T-helper 22 cell (primary cell): ENCODE measurements at regions not wholly inside any gene's neighbourhood (a gene's known extent, or its start where the extent isn't known, plus 50 kb on each side); places are given as distances from the start of the nearest gene placed in this dataset.

Source experiments
- DNase-seq: peaks from one replicate; pipeline ENCODE4 v3.0.0-alpha.2; 2020; ENCODE audit warnings: low read depth

DNA sequence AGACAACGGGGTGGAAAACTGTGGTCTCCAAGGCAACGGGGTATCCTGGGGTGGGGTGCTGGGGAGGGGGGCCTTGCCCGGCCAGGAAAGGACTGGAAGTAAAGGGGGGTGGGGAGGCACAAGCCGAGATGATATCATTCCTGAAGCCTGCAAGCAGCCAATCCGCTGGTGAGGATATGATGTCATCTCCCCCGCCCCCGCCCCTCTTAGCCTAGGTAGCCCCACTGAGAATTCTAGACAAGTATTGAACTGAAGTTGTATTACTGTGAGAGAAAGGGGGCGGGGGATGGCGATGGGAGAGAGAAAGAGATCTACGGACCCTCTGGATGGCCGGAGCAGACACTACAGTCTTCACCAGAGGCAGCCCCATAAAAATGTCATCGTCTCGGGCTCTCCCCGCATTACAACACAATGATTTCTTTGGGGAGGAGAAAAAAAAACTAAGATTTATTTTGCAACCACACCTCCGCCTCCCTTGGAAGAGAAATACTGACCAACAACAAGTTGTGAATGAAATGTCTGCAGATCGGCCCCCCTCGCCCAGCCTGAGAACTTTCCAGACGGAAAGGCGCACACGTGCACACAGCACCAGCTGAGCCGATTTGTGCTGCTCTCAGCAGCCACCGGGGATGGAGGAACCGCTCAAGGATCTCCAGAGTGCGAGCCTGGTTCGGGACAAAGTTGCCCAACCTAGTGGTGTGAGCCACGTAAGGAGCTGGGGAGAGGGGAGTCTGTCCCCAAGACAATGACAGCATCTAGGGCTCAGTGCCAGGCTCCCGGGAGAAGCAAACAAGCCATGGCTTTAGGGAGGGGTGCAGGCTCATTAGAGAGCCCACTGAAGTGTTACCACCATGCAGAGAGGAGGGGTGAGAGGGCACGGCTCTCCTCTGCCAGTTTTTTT is 222.1 kb downstream of the SOX9 start:
- DNase-seq: no peak

DNA sequence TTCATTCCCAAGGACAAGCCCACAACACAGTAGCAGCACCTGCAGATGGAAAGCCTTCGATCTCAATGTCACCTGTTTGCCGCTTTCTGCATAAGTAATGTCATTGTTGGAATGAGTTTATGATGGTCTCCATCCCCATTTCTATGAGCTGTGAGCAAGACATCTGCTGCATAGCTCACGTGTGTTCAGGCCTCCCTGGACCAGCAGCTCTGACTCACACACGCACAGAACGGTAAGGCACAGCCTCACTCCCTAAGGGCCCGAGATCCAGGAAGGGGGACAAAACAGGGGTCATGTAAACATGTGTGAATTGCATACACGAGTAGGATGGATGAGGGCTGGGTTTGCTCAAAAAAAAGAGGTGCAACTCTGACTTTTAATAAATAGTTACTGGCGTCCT is 223.1 kb downstream of the SOX9 start:
- no peak for DNase-seq

- DNase-seq: no peak
Observed at GRCh38 chr17:72344613-72345012, 223.8 kb downstream of the SOX9 start.

DNA sequence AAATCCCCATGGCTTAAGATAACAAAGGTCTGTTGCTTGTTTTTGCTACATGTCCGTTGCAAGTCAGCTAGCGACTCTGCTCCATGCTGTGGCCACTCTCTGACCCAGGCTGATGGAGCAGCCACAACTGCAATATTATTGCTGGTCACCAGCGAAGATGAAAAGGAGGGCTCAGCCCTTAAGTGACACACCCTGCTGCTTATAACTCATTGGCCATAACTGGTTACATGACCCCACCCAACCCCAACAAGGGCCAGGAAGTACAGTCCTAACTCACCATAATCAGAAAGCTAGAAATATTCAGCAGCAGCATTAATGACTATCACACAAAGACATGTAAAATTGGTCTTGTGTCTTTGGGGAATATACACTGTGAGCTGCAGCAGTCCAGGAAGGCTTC is 224.3 kb downstream of the SOX9 start:
- no peak for DNase-seq

- DNase-seq: no peak
Observed at GRCh38 chr17:72345536-72345935, 224.7 kb downstream of the SOX9 start.

DNA sequence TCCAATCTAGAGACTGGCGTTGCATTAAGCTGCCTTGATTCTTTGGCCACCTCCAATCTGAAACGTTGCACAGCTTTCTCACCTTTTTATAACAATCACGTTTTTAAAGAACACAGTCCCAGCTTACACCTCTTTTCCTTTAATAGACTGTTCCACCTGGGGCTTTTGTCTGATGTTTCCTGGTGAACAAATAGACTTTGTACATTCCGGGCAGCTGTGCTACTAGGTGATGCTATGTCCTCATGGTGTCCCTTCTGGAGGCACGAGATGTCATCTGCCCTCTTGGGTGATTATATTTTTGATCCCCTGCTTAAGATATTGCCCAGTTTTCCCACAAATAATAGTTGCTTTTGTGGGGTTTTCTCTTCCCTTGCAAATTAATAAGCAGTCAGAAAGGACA is 225.5 kb downstream of the SOX9 start:
- DNase-seq: no peak

- DNase-seq: no peak
Observed at GRCh38 chr17:72349011-72349410, 228.2 kb downstream of the SOX9 start.

DNA sequence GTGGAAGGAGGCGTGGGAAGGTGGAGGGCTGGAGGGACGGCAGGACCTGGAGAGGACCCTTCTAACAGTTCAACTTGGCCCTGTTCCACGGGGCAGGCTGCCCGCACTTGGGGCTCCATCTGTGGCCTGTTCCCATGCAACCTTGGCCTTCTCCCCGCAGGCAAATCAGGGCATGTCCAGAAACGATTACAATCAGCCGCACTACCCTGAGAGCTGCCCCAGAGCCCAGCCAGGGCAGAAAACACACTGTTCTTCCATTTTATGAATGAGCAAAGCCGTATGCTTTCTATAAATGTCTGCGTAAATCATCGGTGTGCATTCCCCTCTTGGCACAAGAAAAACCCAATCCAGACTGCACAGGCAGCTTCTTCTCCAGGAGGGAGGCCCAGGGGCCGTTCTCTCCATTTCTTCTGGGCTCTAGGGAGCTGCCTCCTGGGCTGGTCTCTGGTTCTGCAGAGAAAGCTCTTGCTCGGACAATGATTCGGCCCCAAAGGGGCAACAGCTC is 228.7 kb downstream of the SOX9 start:
- no peak for DNase-seq

DNA sequence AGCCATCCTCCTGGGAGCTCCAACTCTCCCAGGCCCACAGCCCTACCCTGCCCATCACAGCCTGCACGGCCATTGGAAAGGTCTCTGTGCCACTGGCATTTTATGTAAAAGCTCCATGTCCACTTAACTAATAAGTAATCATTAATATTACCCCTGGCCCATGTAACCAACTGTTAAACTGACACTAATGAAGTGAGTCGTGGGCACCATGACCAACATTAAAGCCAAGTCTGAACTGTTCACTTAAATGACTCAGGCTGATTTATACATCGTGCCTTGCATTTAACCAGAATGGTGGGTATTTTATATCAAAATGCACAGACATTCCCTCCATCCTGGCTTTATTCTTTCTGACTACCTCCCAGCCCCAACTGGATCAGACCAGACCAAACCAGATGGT is 229.3 kb downstream of the SOX9 start:
- no peak for DNase-seq

DNA sequence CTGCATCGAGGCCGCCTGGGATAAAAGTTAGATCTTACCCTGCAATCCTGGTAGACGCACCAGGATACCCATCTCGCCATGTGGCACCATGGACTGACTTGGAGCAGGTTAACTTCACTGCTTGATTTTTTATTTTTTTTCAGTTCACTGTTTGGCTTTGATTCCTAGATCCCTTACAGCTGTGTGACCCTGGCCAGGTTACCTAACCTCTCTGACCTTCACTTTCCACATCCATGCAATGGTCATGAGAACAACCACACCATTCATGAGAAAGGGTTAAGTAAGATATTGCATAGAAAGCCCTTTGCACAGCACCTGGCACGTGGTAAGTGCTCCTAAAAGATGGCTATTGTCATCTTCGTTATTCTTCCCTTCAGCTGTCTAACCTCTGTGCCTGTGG is 230.5 kb downstream of the SOX9 start:
- DNase-seq: no peak

DNA sequence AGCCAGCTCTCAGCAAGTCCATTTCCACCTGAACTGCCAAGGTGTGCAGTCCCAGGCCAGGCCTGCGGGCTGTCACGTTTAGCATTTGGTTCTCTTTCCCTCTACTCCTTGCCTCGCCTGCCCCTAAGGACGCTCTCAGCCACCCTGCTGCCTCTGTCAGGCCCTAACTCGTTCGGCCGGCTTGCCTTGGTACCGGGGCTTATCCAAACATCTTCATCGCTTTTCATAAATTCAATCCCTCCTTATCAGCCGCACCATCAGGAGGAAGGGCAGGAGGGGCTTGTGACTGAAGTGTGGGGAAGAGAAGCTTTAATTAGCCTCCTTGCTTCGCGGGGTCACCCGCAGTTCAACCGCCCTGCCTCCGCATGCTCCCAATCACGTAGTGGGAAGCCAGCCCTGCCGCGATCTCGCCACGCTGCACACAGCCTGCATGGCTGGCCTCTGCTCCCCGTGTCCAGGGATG is 231.1 kb downstream of the SOX9 start:
- no peak for DNase-seq

DNA sequence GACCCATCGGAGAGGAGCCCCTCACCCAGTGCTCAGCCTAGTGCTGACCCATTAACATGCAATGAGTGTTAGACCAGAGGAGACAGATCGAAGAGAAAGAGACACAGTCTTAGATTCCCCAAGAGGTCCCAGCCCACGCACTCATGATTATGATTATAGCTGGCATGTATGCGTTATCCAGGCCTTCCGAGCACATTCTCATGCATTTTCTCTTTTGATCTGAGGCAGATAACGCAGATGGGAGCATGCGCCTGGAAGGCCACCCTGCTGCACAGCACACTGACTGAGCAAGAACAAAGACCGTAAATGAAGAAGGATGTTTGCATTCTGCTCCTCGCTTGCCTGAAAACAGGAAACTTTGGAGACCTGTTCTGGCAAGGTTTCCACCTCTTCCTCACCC is 232.7 kb downstream of the SOX9 start:
- no peak for DNase-seq

GRCh38 chr17:72354071-72354470 is 233.3 kb downstream of the SOX9 start:
- no peak for DNase-seq

GRCh38 chr17:72357764-72358365 is 237.0 kb downstream of the SOX9 start:
- DNase-seq: no peak

- DNase-seq: no peak
Observed at GRCh38 chr17:72358465-72358864, 237.6 kb downstream of the SOX9 start.

DNA sequence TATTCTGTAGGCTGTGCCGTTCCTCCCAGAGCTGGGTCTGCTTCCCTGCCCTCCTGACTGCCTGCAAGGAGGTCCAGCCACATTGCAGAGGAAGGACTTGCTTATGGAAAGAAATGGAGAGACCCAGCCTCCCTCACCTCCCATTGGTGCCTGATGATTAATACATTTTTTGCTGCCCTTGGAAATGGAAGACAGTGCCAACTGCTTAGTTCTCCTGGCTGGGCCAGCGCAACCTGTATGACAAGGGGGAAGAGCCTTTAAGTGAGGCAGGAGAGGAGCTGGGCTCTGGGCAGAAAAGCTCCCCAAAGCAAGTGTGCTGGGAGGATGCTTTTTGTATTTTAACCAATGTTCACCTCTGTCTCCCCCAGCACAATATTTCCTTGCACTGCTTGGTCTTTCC is 238.5 kb downstream of the SOX9 start:
- DNase-seq: no peak

DNA sequence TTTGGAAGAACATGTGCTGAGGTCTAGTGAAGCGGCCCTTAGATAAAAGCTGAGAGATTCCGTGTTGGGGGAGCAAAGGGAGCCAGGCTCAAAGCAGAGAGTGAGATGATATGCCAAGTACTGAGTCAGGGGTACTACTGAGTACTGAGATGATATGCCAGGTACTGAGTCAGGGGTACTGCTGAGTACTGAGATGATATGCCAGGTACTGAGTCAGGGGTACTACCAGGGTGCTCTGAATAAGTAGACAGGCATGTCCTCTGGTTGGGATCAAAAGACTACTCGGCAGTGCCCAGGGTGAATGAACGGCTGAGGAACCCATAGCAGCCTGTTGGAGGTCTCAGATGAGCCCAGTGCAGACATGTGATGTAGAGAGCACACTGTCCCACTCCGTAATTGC is 239.0 kb downstream of the SOX9 start:
- DNase-seq: no peak

DNA sequence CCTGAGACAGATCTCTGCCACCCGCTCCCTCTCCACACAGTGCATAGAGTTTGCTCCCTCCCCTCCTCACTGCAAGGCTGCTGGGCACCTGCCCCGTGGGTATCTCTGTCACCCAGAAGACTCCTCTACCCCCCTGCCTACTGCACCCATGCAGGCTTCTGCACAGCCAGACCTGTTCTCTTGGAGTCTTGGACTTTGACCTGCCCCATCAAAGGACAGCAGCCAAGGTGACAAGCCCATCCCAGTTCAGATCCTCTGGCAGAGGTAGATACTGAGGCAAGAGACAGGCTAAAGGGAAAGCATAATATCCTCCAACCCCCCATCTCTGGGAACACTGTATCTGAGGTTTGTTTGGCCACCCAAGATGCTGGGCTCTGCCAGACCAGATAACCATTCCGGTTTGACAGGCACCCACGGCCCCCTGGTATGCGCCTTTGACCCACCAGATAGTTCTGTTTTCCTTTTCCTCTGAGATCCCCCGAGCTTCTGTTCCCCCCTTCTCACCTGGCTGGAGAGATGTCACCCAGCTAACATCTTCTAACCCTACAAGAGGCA is 239.6 kb downstream of the SOX9 start:
- no peak for DNase-seq

DNA sequence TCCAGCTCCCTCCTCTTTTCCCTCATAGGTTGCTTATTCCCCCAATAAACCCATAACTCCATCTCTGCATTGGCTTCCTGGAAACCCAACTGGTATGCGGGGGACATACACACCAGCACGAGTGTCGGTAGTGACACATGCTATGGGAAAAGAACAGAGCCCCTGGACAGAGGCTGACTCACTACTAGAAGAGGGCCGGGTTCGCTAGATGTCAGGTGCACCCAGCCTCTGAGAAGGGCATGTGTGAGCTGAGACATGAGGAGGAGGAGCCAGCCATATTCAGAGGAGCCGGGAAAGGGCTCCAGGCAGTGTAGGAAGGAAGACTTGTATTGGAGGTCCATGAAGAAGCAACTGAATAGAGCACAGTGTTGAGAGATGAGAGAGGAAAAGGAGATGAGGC is 241.1 kb downstream of the SOX9 start:
- no peak for DNase-seq

DNA sequence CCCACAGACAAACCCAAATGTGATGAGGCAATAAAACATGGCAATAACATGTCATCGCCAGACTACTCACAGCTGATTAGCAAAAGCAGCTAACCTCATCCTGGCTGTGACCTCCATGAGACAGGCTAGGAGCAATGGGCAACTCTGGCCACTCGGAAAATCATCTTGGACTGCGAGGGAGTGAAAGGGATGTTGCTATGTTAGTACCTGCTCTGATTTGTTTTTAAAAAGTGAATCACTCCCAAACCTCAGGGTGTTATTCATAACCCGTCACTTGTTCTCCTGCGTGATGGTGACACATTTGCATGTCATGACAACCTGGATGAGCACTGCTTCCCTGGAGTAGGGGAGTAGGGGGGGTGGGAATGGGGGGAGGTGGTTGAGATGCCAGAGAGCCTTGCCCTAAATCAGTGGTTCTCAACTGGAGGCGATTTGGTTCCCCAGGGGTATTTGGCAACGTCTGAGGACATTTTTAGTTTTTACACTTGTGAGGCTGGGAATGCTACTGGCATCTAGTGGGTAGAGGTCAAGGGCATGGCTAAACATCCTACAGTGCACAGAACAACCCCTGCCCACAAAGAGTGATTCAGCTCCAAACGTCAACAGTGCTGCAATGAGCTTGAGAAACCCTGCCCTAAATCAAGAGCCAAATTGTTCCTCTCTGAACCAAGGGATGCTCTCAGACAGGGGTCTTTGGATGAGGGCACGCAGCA is 241.7 kb downstream of the SOX9 start:
- DNase-seq: no peak

DNA sequence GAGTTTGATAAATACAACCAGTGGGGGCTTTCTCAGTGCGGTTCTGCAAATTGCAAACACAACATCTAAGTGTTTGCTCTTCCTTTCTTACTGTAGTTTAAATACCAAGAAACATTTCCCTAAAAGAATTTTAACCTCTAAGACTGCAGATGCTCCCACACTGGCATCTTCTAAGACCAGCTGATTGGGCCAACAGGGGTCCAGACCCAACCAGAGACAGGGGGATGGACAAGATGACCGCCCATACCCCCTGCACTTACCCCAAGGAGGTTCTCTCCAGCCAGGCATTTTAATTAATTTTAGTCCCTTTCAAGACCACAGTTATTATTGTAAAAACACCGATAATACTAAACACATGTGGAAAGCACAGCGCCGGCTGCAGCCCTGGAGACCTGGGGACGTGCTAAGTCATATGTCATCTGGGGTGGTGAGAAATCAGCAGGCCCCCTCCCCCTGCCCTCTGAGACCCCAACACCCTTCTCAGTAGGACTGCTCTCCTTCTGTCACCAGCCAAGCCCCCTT is 242.3 kb downstream of the SOX9 start:
- DNase-seq: no peak

GRCh38 chr17:72365857-72366414 is 245.1 kb downstream of the SOX9 start:
- no peak for DNase-seq
